ENCODE measurements at regions not wholly inside any gene's neighbourhood (a gene's known extent, or its start where the extent isn't known, plus 50 kb on each side); places are given as distances from the start of the nearest gene placed in this dataset.
"Not testable (repeated sequence)": the region's sequence is repeated elsewhere in the genome, so short reads cannot be mapped to it uniquely, and the experiment has no call there.

DNA sequence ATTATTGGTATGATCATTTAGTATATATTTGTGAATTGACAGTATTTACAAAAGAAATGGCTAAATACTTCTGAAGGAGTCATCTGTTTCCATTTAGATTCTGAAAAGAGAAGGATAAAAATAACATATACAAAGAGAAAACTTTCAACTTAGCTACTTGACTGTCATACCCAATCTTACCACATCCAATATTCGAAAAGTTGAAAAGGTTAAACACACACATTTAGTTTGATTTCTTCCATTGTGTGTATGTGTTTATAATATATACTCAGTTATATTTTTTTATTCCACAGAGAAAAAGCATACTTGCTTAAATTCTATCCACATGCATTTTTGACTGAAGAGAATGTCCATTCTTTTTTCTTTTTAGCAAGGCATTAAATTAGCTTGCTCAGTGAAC, 470.7 kb downstream of the TFEC start:
- DNase-seq = no peak
- TF ChIP-seq POLR2A (IDR thresholded peaks at IDR 0.05; ENCODE audit: low read length) = no peak
- no peak for TF ChIP-seq GATA1 (IDR thresholded peaks at IDR 0.05; ENCODE audit: low read depth, low read length)

DNA sequence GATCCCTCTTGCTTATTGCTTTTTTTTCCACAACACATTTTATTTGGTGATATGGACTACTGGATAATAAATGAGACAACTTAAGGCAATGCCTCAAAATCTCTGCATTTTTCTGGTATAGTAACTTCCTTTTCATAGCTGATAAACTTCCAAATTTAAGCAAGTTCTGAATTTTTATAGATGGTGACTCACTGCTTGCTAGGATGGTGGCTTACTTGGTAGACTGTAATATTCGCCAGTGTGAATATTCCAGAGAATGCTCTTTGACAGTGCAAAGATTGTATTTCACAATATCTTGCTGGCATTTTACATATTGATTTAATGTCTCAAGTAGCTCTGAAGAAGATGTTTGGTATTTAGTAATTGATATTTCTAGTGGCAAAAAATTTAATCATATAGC, 472.4 kb downstream of the TFEC start:
- no peak for DNase-seq
- TF ChIP-seq GATA1 (IDR thresholded peaks at IDR 0.05; ENCODE audit: low read depth, low read length) = no peak
- no peak for TF ChIP-seq POLR2A (IDR thresholded peaks at IDR 0.05; ENCODE audit: low read length)

DNA sequence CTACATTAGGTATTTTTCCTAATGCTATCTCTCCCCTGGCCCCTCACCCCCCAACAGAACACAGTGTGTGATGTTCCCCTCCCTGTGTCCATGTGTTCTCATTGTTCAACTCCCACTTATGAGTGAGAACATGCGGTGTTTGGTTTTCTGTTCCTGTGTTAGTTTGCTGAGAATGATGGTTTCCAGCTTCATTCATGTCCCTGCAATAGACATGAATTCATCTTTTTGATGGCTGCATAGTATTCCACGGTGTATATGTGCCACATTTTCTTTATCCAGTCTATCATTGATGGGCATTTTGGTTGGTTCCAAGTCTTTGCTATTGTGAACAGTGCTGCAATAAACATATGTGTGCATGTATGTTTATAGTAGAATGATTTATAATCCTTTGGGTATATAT, 473.3 kb downstream of the TFEC start:
- DNase-seq = not testable (repeated sequence)

DNA sequence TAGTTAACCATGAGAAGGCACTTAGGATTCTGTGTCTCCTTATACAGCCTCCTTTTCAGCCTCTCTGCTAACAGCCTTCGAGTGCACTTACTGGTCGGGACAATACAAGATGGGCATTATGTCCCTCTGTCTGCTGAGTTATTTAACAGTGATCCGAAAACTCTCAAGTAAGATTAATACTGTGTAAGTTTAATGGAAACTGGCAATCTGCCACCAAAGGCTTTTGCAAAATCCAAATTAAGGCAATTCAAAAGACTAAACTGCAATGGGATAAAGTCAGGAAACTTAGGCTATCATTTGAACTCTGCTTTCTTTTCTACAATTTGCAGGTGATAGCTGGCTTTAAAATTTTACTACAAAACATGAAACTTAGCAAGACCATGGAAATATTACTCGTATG, 477.8 kb downstream of the TFEC start:
- no peak for DNase-seq
- TF ChIP-seq POLR2A (IDR thresholded peaks at IDR 0.05; ENCODE audit: low read length) (no peak), GATA1 (IDR thresholded peaks at IDR 0.05; ENCODE audit: low read depth, low read length) (no peak)

DNA sequence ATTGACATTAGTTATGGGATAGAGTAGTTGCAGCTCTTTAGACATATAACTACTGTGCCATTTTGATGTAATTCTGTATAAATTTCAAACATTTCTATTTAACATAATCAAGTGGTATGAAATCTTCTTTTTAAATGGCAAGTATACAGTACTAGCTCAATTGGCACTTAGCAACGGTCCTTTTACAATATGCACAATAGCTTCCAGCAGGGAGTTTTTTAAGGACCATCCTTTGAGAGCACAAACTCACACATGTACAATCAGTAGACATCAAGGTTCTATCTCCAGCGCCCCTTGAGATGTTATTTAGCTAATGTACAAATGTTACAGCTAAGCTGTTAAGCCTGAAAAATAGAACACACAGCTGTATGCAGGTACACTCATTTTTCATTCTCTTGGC, 480.7 kb downstream of the TFEC start:
- TF ChIP-seq GATA1 (IDR thresholded peaks at IDR 0.05; ENCODE audit: low read depth, low read length) (no peak), POLR2A (IDR thresholded peaks at IDR 0.05; ENCODE audit: low read length) (no peak)
- no peak for DNase-seq

DNA sequence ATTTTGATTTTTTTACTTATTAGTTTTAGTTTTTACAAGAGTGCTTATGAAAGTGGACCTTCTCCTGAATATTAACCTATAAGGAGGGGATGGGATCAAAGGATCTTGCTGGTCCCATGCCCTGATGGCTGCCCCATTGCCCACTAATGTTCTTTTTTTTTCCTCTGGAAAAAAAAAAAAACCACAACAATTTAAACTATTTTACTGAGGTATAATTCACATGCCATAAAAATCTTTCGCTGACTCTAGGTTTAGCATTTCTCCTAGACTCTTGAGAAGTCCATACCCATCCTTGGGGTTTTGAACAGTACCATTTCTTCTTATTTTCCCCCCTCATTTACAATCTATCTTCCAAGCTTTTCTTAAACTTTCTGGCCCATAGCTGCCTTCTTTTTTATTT, 481.8 kb downstream of the TFEC start:
- TF ChIP-seq POLR2A (IDR thresholded peaks at IDR 0.05; ENCODE audit: low read length) (no peak), GATA1 (IDR thresholded peaks at IDR 0.05; ENCODE audit: low read depth, low read length) (no peak)
- no peak for DNase-seq

DNA sequence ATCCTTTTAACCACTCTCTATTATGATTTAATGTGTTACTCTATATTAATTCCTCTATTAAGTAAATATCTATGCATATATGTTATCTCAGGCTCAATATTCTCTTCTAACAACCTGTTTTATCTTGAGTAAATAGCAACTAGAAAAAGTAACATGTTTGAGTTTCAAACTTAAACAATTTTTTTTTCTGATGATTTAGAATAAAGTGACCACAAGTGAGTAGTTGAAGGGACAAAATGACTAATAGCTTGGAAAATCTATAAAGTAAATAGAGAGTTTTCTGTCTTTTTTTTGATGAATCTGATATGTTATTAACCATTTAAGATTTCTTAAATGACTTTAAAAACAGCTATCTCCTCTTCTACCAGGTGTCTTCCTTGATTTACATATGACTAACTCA, 483.8 kb downstream of the TFEC start:
- TF ChIP-seq POLR2A (IDR thresholded peaks at IDR 0.05; ENCODE audit: low read length) = no peak
- TF ChIP-seq GATA1 (IDR thresholded peaks at IDR 0.05; ENCODE audit: low read depth, low read length) = no peak
- no peak for DNase-seq

DNA sequence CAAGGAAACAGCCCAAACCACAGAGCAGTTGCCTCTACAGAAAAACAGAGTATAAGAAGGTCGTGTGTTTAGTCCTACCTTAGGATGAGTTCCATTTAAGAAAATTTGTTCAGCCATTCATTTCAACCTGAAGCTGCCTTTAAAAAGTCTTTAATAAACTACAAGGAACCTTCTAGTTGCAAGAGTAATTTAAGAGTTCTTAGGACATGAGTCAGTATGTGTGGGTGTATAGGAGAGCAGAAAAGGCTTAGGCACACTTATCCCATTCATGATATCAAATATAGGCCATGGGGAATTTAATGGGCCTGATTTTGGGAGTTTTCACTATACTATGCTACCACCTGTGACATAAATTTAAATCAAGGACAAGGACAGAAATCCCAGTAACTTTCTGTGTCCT, 496.8 kb downstream of the TFEC start:
- no peak for DNase-seq
- TF ChIP-seq POLR2A (IDR thresholded peaks at IDR 0.05; ENCODE audit: low read length) (no peak), GATA1 (IDR thresholded peaks at IDR 0.05; ENCODE audit: low read depth, low read length) (no peak)

DNA sequence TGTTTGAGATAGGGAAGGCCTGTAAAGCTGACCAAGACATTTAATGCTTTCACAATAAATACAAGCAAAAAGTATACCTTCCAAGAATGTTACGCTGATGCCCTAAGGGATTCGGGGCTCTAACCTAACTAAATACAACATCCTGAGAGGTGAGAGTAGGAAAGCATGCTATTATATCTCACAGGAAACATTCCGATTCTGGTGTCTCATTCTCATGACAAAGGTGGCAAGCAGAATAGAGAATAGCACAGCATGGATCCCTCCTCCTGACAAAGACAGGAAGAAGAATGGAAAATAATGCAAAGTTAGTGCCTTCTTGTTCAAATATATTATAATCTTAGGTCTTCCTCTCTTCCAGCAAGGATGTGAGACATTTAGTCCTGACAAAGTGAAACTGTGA, 504.3 kb downstream of the TFEC start:
- no peak for TF ChIP-seq GATA1 (IDR thresholded peaks at IDR 0.05; ENCODE audit: low read depth, low read length)
- no peak for TF ChIP-seq POLR2A (IDR thresholded peaks at IDR 0.05; ENCODE audit: low read length)
- DNase-seq = no peak

DNA sequence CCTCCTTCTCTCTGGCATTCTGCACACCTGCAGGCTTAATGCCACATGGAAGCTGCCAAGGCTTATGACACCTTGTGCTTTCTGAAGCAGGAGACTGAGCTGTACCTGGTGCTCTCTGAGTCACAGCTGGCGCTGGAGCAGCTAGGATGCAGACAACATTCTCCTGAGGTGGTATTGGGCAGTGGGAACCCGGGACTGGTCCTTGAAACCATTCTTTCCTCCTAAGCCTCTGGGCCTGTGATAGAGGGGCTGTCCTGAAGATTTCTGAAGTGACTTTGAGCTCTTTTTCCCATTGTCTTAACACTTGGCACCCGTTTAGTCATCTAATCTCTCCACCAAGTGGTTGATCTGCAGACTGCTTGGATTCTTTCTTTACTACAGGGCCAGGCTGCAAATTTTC, 508.4 kb downstream of the TFEC start:
- no peak for DNase-seq
- TF ChIP-seq GATA1 (IDR thresholded peaks at IDR 0.05; ENCODE audit: low read depth, low read length) (no peak), POLR2A (IDR thresholded peaks at IDR 0.05; ENCODE audit: low read length) (no peak)

DNA sequence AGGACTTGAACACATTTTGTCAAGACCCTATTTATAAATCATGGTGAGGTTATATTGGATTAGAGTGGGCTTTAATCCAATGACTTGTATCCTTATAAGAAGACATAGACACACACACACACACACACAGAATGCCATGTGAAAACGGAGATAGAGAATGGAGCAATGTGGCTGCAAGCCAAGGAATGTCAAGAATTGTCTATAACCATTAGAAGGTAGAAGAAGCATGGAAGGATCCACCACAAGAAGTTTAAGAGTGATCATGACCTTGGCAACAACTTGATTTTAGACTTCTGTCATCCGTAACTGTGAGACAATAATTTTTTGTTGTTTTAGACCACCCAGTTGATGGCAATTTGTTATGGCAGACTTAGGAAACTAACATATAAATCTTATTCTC, 514.2 kb downstream of the TFEC start:
- DNase-seq = no peak
- TF ChIP-seq GATA1 (IDR thresholded peaks at IDR 0.05; ENCODE audit: low read depth, low read length) (no peak), POLR2A (IDR thresholded peaks at IDR 0.05; ENCODE audit: low read length) (no peak)

DNA sequence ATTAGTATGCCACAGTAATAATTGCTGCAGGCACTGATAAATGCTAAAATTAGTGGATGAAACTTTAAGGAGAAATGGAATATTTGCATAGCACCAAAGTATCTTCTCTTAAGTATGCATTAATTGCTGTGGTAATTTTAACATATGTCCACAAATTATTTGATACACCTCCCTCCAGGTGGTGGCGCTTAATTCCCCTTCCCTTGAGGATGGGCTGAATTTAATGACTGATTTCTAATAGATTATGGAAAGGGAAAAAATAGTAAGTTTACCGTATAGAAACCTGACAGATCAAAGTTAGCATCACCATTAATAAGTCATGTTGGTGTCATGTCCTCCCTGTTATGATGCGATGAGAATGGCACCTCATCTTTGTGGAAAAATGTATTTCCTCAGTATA, 519.2 kb downstream of the TFEC start:
- no peak for DNase-seq
- TF ChIP-seq POLR2A (IDR thresholded peaks at IDR 0.05; ENCODE audit: low read length) (no peak), GATA1 (IDR thresholded peaks at IDR 0.05; ENCODE audit: low read depth, low read length) (no peak)

DNA sequence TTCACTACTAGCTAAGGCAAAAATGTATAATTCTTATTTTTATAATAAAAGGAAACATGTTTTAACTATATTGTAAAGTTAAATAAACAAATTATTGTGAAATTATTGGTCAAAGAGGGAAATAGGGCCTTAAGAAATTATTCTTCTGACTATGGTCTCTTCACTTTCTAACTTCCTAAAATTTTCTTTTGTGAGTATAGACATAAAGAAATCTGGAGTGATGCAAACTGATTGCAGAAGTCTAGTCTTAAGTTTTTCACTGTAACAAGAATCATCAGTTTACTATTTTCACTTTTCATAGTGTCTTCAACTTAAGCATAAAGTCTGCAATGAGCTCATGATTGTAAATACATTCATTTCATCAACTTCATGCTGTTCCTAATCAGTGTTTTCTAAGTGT, 525.4 kb downstream of the TFEC start:
- DNase-seq = no peak

DNA sequence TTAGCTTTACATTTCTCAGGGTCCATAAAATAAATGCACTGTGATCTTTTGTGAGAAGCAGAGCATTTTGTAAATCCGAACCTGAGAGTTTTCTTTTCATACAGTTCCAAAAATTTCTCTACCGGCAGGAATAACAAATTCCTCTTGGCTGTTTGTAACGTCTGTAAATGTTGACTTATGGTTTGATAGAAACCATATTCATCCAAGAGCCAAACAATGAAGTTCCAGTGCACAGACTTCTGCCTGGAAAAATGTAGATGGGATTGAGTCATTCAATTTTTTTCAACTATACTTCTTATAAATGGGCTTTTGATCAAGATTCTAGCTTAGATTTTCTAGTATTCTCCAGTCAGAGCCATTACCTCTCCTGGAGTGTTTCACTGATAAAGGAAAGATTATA, 530.6 kb downstream of the TFEC start:
- no peak for DNase-seq

More for the DNA sequence above, 525.4 kb downstream of the TFEC start:
- TF ChIP-seq POLR2A (IDR thresholded peaks at IDR 0.05; ENCODE audit: low read length) = no peak
- TF ChIP-seq GATA1 (IDR thresholded peaks at IDR 0.05; ENCODE audit: low read depth, low read length) = no peak

DNA sequence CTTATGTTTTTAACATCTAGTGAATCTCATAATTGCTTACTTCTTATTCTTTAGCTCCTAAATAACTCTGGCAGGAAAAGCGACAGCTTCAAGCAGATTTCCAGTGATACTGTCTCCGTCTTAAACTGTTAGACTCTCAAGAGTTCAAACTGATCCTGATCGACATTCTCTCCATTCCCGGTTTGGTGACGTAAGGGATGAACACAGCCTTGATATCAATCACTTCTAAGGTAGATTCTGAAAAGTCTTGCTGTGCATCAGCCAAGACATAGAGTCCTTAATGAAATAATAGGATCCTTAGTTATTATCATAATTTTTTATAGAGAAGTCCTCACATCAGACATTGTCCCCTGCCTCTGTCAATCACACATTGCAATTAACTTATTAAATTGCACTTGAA, 534.6 kb downstream of the TFEC start:
- no peak for DNase-seq
- no peak for TF ChIP-seq GATA1 (IDR thresholded peaks at IDR 0.05; ENCODE audit: low read depth, low read length)
- TF ChIP-seq POLR2A (IDR thresholded peaks at IDR 0.05; ENCODE audit: low read length) = no peak

More for the DNA sequence above, 530.6 kb downstream of the TFEC start:
- TF ChIP-seq GATA1 (IDR thresholded peaks at IDR 0.05; ENCODE audit: low read depth, low read length) (no peak), POLR2A (IDR thresholded peaks at IDR 0.05; ENCODE audit: low read length) (no peak)

DNA sequence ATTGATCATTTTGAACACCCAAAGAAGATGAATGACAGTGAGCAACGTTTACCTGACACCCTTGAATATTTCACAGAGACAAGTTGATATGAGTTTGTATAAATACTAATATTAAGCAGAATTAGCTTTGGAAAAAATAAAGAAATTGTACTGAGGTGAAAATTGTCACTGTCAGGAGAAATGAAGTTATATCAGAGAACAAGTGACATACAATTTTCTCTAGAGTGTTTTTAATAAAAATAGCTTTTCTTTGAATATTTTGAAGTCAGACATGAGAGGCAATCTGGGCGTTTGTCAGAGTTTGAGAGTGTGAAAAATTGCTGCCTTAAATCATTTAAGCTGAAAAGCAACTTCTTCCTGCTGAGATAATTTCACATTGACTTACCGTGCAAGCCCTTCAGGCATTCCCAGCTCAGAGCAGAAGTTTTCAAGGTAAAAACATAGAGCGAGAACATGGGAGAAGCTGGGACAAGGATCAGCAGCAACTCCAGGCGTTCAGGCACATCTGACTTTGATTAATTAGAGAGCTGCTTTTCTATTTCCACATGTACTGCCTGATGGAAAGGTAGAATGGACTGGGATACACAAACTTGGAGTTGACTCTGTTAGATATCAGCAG, 535.9 kb downstream of the TFEC start:
- DNase-seq = no peak
- no peak for TF ChIP-seq GATA1 (IDR thresholded peaks at IDR 0.05; ENCODE audit: low read depth, low read length)
- no peak for TF ChIP-seq POLR2A (IDR thresholded peaks at IDR 0.05; ENCODE audit: low read length)

All from erythroblast (primary cell).